Umbilical cord (tissue), 1 donor: ENCODE measurements at regions not wholly inside any gene's neighbourhood (a gene's known extent, or its start where the extent isn't known, plus 50 kb on each side); places are given as distances from the start of the nearest gene placed in this dataset.
A peak's percentile ranks its signal among the peaks of the same experiment; 100 is the strongest.

Experiments
- DNase-seq: peaks from one replicate; pipeline ENCODE4 v3.0.0-alpha.2; 2015; ENCODE audit warnings: low spot score

DNA sequence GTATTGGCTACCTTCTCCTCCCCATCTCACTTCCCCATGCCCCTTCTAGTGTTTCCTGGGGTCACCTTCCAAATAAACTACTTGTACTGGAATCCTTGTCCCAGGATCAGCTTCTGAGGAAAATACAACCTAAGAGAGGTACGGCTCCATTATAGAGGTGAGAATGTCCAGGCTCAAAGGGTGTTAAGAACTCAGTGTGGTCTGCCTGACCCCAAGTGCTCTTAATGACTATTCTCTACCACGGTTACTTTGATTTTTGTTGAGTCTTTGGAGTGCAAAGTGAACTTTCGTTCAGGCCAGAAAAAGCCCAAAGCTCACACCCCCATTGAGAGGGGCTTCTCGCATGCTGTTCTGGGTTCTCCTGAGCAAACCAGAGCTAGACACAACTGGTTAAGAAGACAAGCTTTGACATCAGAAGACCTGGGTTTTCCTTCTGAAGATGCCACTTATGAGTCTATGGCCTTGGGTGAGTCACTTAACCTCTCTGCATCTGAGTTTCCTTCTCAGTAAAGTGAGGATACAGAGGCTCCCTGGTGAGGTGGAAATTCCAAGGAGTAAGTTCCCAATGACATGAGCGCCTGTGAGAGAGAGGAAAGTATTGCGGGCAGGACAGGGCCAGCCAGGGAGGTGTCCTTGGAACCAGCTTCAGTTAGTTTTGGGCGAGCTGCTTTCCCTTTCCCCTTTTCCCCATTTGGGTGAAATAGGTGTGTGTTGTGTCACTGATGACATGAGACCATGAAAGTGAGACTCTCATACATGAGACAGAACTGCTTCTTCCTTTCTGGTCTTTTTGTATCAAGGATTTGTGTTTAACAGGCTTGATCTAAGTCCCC lies 475.0 kb upstream of the PROK2 start:
- DNase-seq, result no peak

GRCh38 chr3:72258361-72259141 lies 473.6 kb upstream of the PROK2 start:
- no peak for DNase-seq

DNA sequence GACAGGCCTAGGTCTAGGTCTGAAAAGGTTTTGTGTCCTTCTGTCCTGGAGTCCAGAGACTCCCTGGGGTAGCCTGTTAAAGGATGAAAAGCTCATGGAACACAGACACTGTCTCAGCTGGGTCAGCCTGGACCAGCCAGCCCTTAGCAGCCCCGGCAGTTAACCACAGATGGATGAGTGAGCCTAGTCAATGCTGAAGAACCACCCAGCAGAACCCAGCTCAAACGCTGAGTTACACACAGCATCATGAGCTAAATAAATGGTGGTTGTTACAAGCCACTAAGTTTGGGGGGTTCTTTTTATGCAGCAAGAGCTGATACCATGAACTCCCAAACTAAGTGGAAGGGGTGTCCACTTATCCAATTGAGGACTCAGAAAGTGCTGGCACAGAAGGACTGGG lies 472.8 kb upstream of the PROK2 start:
- no peak for DNase-seq

DNA sequence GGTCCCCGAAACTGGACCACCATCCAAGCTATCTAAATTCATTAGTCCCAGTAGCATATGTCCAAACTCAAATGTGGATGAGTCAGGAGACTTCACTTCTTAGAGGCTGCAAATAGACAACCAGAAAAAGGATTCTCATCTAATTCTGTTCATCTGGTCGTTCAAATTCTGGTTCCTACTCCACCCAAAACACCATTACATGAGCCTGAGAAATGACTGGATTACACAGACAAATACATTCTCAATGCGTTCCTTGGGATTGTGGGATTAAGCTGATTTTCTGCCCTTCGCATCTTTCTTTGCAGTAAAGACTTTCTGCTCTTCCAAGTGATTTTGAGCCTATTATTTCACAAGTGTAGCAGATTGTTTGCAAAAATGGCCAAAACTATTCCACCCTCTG lies 472.3 kb upstream of the PROK2 start:
- DNase-seq, result peak; percentile 82

- DNase-seq, result no peak
Measured at GRCh38 chr3:72256716-72257115, 471.8 kb upstream of the PROK2 start.

DNA sequence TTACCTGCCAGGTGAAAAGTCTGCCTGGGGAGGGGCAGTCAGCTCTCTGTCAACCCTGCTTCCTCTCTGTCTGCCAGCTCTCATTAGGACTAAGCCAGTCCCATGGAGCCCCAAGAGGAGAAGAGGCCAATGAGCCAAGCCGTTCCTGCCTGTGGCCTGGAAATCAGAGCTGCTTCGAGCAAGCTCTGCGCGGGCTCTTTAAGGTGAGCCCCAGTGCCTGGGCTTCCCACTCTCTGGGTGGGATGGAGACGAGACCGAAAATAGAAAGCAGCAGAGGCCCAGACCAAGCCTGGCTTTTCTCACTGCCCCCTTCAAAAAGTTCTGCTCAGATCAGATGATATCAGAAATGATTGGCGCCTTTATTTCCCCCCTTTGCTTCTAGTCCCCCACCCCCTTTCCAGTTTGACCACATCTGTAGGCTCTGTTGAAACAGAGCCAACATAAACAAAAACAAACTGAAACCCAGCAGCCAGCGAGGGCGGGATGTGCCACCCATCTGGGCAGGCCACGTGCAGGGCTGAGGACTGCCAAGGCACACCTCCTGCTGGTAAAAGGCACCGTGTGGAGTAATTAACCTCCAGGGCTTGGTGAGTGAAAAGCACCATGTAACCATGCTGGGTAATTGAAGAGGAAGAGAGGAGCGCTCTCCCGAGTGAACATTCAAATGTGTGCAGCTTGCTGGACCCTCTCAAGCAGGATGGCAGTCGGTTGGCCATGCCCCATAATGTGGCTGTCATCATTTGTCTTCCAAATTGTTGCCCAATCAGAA lies 471.0 kb upstream of the PROK2 start:
- peak; percentile 88 for DNase-seq

DNA sequence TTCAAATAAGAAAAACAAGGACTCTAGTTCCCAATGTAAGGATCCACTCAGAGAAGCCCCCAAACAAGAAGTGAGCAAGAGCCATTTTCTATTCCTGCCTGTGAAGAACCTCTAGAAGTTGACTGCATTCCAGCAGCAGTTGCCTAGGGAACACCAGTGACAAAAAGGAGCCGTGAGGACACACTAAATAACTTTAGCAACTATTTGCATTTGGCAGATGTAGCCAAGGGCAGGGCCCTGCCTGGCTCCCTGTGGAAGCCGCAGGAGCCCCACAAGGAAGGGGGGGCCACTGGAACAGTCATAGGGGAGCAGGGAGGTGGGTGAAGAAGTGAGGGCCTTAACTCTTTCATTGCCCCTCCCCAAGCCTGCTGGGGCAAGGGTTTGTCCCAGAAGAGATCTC lies 470.2 kb upstream of the PROK2 start:
- peak; percentile 83 for DNase-seq

- DNase-seq, result no peak
Measured at GRCh38 chr3:72254483-72254882, 469.5 kb upstream of the PROK2 start.

DNA sequence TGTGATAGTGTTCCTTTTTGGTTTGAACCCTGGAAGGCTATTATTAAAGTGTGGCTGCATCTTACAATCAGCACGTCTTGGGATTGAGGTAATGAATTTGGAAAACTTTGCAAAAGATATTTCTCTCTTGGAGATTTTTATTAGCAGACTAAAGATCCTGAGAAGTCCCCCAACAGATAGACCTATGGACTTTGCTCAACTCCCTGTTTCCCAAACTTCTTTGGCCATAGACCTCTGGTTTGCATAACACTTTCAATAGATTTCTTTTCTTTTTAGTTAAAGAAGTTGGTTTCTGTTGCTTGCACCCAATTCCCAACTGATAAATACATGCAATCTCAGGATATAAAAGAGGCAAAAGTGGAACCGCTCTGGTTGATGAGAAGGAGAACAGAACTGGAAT lies 465.8 kb upstream of the PROK2 start:
- DNase-seq, result no peak

GRCh38 chr3:72248869-72249268 lies 463.9 kb upstream of the PROK2 start:
- no peak for DNase-seq

DNA sequence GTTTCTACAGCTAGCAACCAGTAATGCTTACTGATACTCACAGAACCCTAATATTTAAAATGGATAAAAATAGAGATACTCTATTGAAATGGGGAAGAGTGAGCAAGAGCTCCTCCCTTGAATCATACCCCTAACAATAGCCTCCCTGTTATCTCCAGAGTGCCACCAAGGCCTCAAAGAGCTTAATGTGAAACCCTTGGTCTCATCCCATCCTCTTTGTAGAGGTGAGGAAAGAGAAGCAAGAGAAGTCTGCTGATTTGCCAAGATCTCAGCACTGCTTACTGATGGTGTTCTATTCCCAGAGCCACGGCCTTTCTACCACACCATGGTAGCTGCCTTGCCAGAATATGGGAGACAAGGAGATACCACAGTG lies 463.4 kb upstream of the PROK2 start:
- no peak for DNase-seq

- DNase-seq, result no peak
Measured at GRCh38 chr3:72247645-72248388, 462.9 kb upstream of the PROK2 start.

GRCh38 chr3:72247126-72247525 lies 462.2 kb upstream of the PROK2 start:
- DNase-seq, result no peak

DNA sequence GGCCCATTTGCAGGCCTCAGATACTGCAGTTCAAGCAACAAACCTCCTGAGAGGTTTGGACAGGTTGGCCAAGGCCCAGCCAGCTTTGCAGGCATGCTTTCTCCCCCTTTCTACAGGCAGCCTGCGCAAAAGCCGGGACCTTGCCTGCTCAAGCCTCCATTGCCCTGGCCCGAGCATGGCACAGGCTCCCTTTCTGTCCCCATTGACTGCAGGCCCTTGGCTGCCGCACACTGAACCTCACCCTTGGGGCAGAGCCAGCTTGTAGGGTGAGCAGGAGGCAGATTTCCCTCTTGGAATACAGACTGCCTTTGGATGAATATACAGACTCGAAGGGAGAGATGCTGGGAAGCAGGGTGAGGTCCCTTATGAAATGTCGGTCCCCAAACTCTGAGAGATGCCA lies 461.7 kb upstream of the PROK2 start:
- peak; percentile 54 for DNase-seq

- peak; percentile 41 for DNase-seq
Measured at GRCh38 chr3:72245183-72245811, 460.3 kb upstream of the PROK2 start.

DNA sequence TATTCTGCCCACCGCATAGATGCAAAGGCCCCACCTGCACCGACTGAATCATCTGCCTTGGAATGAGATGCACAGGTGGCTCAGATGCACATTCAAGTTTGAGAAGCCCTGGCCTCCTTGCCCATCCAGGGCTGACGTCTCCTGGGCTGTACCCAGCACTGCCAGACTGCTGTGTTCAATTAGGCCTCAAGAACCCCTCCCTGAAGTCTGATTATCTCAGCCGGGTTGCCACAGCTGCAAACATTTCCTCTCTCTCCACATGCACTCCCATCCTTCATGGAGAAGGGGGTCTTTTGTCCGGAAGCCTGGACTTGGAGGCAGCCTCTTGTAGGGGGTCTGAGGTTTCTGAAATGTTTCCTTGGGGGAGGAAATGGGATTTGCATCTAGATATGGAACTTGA lies 459.4 kb upstream of the PROK2 start:
- no peak for DNase-seq

- no peak for DNase-seq
Measured at GRCh38 chr3:72242326-72242725, 457.4 kb upstream of the PROK2 start.

DNA sequence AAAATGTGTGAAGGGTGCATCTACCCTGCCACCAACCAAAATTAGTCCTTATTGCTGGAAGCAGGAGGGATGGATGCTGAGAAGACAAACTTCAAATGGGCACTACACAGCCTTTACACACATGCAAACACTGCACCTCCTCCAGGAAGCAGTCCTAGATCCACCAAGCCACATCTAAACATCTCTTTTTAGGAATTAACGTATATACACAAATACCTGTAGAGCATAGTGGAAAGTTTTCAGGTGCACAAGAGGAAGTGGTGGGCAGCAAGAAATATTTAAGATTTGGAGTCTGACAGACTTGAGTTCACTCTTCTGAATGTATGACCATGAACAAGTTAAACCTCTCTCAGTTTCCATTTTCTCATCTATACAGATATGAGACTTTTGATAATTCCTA lies 456.6 kb upstream of the PROK2 start:
- no peak for DNase-seq

DNA sequence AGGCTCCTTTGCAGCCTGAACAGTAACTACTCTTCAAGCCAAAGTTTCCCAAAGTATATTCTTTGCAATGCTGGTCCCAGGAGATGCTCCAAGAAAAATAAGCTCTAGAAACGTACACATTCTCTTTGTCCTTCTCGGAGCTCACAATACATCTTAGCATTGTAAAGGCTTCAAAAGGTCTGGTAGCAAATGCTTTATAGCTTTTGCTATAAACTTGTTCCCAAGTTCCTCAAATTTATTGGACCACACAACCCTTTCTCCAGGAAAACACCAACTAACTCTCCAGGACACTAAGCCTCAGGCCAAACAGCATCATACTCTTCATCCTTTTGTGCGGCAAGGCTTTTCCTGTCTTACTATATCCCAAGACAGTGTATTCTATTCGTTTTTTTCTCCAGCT lies 455.6 kb upstream of the PROK2 start:
- no peak for DNase-seq

DNA sequence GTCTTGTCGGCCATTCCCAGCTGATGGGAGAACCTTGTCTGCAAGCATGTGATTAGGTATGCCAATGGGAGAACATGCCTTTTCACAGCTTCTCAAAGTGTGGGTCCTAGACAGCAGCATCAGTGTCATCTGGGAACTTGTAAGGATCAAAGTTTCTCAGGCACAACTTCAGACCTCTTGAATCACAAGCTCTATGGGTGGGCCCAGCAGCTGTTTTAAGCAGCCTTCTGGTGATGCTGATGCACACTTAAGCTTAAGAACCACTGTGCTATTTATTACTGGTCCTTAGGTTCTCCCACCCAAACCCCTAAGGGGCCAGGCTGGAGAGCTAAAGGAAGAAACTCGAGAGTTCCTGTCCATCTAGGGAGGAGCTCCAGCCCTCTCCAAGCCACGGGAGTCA lies 453.9 kb upstream of the PROK2 start:
- DNase-seq, result peak; percentile 57

GRCh38 chr3:72238010-72238691 lies 453.2 kb upstream of the PROK2 start:
- peak; percentile 74 for DNase-seq
